NCI-H1694 treated with DMSO at 0.1 percent for 48 hours (cell line): ENCODE measurements at regions not wholly inside any gene's neighbourhood (a gene's known extent, or its start where the extent isn't known, plus 50 kb on each side); places are given as distances from the start of the nearest gene placed in this dataset.
"Not testable (repeated sequence)": the region's sequence is repeated elsewhere in the genome, so short reads cannot be mapped to it uniquely, and the experiment has no call there.

Experiments used
- DNase-seq: peaks from one replicate; lab custom pipeline; 2025; lab: John Stamatoyannopoulos, UW

DNA sequence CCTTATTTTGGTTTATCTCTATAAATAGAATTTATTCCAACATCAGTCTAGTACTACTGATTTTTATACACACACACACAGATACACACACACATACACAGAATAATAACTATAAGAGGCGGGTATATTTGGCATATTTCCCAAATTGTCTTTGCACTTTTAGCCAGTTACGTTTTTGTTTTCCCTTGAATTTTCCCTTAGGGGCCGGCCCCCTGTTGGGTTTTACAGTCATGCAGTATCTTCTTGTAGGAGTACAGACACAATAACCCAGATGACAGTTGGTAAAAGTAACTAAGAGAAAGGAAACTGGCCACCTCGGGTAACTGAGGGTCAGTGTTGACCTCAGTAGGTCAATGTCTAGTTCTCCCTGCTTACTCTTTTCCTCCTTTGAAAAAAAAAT, 50.9 kb downstream of the DISP1 start:
- DNase-seq, result no peak

DNA sequence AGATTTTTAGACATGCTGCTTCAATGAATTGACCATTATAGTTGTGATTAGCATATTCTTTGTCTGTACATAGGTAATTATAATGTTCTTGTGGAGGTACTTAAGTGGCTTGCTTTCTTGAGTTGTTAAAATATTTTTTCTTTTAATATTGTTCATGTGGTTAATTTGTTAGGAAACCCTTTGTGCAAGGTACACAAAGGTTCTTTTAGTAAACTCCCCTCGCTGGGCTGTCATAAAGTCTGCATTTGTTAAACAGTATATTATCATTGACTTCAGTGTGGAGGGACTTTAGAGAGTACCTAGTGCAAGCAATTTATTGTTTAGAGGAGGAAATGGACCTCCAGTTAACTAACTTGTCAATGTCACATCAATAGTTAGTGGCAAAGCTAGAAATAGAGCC, 52.5 kb downstream of the DISP1 start:
- DNase-seq, result no peak

DNA sequence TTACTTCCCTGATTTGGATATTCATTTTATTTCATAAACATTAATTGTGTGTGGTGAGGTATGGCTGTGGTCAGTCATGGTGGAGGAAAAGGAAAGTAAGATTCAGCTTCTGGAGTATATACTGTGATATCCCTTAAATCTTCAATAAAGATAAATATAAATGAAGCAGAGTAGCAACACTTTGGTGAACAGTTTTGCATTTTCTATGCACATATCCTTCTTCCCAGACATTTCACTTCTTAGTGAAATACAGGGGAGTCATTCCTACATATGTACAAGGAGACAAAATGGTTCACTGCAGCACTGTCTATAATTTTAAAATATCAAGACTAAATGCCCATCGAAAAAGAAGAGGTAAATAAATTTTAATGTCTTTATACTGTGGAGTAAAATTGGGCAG, 61.3 kb downstream of the DISP1 start:
- DNase-seq, result no peak

DNA sequence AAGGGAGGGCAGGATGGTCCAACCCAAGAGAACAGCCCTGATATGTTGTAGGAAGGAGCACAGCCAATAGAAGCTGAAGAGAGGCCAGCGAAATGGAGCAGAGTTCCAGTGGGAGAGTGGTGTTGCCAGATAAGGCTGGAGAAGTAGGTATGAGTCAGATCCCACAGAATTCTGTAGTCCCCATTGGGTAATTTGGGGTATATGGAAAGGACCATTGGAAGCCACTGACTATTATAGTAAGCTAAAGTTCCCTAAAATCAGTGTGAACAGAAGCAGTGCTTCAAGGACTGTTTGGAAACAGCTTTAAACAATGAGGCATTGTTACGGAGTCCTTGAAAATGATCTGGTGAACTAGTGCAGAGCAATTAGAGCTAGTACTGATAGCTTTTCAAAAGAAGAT, 63.0 kb downstream of the DISP1 start:
- no peak for DNase-seq

DNA sequence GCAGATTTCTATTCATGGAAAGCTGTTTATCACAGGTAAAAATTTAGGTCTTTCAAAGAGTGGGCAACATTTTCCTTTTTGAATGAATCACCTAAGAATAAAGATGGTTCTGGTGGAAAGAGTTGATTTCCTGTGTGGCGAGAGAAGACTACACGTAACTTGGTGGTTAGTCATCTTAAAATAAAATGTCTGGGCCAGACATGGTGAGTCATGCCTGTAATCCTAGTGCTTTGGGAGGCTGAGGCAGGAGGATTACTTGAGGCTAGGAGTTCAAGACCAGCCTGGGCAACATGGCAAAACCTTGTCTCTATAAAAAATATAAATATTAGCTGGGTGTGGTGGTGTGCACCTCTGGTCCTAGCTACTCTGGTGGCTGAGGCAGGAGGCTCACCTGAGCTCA, 65.7 kb downstream of the DISP1 start:
- no peak for DNase-seq

DNA sequence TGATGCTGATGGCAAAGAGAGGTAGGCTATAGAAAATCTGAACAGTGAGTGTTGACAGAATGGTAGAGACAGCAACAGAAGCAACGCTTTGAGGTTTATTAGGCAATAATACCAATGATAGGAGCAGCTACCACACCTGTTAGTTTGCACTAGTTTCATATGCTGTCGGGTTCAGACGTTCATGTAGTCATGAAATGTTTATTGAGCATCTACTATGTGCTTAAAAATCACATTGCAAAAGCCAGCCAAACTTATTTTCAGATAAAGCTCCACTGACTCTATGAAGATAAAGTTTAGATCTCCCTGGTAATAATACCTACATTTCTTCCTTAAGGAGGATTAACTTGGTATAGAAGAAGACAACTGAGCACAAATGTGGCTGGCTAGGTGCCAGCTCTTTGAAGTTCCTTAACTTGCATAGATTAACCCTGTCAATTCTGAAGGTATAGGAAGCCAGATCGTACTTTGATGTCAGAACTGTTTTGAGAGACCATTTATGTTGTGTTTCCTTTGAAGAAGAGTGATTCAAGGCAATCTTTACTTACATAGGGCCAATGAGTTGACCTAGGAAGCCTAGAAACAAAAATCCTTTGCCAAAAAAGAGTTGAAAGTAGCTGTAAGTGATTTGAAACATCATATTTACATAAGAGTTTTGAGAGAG, 71.5 kb downstream of the DISP1 start:
- DNase-seq, result no peak

DNA sequence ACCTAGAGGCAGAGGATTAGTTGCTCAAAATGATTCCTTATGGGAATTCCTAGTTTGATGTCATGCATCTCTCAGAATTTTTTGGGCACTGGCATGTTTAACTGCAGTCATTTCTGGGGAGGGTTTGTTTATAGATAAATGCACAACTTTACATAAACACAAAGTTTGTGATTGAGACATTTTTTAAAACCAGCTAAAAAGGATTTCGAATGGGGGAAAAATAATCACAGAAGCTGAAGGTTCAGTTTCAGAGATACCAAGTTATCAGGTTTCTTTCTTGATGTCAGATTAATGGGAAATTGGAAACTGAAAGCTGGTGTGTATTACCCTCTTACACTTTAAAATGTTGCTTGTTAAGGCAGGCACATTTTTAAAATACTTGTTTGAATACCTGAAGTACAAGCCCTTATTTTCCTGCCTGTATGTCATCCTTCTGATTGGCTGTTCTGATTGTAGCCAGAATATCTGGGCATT, 72.1 kb downstream of the DISP1 start:
- no peak for DNase-seq

DNA sequence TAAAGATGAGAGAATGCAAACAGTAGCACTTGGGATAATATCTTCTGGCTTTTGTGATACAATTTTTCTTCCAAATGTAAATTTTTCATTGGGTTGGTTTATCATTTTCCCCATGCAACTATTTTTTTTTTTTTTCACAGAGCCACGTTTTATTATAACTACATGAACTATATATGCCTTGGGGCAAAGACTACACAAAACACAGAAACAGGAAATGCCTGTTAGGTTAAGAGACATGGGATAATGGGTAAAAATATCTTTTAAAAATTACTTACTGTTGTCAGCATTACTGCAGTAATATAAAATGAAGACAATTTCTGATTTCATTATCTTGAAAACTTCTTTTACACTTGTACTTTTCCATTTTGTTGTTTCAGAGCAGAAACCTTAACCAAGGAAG, 74.6 kb downstream of the DISP1 start:
- DNase-seq, result no peak

DNA sequence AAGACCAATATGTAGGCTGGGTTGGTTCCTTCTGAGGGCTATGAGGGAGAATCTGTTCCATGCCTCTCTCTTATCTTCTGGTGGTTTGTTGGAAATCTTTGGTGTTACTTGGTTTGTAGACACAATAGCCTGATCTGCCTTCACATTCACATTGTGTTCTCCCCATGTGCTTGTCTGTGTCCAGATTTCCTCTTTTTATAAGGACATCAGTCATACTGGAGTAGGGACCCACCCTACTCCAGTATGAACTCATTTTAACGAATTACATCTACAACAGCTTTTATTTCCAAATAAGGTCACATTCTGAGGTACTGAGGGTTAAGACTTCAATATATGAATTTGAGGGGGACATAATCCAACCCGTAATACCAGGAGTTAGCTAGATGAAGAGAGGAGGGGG, 75.9 kb downstream of the DISP1 start:
- DNase-seq, result no peak

DNA sequence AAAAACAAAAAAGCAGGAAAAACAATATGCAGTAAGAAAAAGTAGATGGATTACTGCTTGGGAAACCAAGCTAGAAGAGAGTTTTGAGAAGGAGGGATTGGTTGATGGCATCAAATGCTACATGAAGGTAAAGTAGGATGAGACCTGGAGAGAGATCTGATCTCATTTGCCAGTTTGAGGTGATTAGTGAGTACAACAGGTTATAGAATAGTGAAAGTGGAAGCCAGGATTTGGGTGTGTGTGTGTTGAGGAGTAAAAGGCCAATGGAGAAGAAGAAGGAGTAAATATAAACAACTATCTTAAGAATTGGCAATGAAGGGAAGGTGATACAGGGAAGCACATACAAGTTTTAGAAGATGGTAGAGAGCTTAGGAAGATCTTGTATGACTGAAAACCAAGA, 76.7 kb downstream of the DISP1 start:
- no peak for DNase-seq

DNA sequence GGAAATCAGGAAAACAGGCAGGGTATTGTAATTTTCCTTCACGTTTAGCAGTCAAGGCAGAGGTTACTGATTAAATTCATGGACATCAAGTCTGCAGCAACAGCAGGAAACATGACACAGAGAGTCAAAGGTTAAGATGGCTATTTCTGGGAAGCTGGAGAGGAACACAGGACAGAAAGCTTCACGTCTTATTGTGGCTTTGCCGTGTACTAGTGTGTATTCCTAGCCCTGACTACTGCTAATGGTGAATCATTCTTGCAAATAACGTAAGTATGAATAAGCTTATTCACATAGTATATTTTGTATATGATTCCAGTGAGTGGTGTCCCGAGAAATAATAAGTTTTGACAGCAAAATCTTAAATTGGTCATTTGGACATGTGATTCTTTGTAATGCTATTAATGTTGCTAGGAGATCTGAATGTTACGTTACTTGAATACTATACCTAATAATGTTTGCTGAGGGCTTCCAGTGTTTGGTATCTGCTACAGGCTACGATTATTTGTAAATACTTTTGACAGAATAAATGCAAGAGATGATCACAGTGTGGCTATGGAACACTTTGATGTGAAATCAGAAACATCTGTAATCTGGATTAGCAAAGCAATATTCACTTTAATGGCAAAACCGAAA, 77.4 kb downstream of the DISP1 start:
- DNase-seq, result no peak

DNA sequence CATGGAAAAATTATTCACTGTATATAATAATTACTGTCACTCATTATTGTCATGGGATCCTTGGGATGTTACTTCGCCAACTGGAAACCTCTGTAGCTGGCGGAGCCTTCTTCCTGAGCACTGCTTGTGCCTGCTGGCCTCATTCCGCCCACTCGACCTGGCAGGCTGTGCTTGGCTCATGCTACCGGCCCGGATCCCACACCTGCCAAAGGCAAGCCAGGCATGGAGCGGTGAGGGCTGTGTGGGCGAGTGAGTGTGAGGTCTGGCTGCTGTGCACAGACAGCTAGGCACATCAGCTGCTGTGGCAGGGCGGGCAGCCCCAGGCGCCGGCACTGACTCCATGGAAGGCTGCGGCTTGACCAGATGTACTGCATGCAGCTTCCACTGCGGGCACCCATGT, 78.4 kb downstream of the DISP1 start:
- no peak for DNase-seq

DNA sequence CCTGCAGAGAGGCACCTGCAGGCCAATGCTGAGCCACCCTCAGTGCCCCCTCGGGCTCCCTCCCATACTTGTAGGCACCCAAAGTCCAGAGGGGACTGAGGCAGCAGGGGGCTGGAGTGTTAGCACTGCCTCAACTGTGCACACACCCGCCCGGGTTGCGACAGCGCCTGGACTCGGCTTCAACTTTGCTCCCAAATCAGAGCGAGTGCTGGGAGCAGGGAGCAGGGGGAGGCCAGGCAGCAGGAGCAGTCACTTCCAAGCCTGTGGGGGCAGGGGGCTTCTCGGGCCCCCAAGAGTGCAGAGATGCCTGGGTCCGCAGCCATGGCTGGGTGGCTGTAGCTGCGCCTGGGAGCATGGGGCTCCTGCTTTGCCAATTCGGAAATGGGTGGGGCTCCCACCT, 79.5 kb downstream of the DISP1 start:
- no peak for DNase-seq

DNA sequence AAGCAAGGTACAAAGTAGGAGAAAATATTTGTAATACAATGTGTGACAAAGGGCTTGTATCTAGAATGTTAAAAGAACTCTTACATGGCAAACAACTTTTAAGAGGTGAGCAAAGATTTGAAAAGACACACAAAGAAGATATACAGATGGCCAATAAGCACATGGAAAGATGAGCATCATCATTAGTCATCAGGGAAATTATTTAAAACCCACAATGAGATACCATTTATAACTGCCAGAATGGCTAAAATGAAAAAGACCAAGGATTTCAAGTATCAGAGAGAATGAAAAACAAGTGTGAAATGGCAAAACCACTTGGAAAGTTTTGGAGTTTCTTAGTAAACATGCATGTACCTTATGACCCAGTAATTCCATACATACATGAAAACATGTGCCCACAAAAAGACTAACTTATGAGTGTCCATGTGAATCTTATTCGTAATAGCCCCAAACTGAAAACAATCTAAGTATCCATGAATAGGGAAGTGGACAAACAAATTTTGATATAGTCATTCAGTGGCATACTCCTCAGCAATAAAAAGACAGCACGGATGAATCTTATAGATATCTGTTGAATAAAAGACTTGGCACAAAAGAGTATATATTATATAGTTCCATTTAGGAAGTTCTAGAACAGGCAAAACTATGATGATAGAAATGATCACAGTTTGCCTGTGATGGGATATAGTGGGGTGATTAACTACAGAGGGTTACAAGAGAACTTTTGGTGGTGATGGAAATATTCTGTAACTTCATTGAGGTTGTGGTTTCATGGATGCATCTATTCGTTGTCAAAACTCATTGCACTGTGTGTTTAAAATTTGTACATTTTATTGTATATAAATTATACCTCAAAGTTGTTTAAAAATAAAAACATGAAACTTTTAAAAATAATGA, 82.0 kb downstream of the DISP1 start:
- DNase-seq, result no peak

DNA sequence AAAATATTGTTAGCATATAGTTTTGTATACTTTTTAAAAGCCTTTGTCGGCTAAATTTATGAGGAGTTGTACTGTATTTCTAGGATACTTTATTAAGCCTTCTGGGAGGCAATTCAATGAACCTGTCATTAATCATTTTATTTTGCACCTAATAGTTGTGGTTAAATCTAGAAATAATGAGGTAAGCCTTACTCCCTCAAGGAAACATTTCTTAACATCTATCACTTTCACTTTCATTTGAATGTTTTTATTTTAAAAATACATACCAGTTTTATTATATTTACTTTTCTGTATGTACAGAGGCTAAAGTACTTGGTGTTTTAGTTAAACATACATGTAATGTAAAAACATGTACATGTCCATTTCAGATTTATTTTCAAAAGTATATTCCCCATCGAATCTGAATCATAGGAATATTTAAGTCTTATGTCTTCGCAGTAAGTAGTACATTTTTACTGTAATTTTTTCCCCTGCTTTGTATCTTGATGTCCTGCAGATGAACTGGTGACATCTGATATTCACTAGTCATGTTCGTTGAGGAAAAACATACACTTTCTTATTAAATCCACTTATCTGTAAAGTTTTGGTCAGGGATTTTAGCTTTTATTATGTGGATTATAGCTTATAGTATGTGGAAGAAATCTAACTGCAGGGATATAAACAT, 82.8 kb downstream of the DISP1 start:
- no peak for DNase-seq

DNA sequence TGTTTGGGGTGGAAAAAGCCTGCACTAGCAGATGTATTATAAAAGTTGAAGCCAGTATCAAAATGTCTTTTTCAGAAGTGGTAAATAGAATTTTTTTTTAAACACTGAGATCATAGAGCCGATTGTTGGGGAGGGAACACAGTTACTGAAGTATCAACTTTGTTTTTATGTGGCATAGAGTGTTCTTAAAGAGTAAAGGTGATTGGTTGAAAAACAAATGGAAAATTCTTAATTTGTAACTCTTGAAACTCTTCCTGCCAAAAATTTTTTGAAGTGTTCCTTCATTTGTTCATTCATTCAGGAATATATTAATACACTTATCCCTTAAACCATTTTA, 83.3 kb downstream of the DISP1 start:
- no peak for DNase-seq

DNA sequence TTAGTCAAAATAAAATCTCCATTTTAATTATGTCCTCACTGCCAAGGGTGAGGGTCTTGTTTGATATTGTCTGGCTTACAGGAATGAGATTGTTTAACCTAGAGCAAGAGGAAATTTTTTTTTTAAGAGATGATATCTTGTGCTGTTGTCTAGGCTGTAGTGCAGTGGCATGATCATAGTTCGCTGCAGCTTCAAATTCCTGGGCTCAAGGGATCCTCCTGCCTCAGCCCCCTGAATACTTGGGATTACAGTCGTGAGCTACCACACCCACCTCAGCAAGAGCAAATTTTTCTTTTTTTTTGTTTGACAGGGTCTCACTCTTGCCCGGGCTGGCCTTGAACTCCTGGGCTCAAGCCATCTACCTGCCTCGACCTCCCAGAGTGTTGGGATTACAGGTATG, 84.6 kb downstream of the DISP1 start:
- DNase-seq, result no peak

DNA sequence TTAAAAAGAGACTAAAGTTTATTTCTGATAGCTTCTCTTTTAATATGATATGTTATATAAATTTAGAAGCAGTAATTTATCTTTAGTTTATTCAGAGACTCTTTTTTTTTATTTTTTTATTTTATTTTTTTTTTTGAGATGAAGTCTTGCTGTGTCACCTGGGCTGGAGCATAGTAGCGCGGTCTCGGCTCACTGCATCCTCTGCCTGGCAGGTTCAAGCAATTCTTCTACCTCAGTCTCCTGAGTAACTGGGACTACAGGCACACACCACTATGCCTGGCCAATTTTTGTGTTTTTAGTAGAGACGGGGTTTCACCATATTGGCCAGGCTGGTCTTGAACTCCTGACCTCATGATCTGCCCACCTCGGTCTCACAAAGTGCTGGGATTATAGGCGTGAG, 89.6 kb downstream of the DISP1 start:
- no peak for DNase-seq

DNA sequence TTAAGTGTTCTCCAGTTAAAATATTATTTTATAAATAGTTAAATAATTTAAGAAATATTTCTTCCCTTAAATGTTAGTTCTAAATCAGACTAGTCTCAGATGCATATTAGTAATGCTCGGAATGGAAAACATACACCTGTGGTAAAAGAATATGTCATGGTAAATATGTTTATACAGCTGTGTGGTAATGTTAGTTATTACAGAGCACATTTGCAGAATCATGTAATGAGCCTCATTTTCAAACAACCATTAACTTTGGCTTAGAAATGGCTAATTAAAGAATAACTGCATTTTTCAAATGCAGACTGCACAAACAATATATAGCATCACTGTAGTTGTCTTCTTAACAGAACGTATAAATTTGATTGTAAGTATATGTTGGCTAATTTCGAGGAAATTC, 90.3 kb downstream of the DISP1 start:
- no peak for DNase-seq

DNA sequence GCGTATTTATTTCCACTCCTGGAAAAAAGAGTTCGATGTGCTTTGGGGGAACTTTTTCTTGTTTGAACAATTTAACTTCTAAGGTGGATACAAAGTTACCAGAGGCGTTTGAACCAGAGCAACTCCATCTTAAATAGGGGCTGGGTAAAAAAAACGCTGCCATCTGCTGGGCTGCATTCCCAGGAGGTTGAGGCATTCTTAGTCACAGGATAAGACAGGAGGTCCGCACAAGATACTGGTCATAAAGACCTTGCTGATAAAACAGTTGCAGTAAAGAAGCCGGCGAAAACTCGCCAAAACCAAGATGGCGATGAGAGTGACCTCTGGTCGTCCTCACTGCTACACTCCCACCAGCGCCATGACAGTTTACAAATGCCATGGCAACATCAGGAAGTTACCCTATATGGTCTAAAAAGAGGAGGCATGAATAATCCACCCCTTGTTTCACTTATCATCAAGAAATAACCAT, 91.5 kb downstream of the DISP1 start:
- DNase-seq, result not testable (repeated sequence)

DNA sequence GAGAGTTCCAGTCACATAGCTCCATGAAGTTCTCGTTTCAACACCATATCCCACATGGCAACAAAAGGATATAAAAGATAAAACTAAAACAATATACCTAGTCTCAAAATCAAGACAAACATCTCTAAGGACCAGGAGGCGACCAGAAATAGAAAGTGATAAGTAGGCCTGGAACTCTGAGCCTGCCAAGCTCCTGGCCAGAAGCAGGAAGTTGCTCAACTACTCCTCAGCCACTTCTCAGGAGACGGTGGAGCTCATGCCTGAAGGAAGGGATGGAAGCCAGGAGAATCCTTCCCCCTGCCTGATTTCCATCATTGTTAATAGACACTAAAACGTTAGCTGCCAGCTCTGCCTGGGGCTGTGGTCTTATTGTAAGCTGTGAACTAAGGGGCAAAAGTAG, 94.7 kb downstream of the DISP1 start:
- DNase-seq, result no peak

DNA sequence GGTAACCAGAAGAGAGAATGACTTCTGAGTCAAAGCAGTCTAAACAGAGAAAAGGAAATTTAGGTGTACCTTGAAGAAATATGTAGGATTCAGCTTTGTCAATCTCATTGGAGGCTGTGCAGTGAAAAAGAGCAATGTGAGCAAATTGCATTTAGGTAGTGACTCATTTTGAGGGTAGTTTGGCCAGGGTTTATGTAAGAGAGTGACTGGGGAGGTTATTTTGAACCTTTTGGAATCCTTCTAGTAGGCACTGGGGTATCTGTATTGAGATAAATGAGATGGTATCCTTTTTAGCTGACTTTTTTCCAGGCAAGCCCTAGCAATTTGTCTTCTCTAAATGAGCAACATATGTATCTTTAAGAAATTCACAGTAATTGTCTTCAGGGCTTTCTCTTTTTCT, 95.9 kb downstream of the DISP1 start:
- DNase-seq, result no peak

DNA sequence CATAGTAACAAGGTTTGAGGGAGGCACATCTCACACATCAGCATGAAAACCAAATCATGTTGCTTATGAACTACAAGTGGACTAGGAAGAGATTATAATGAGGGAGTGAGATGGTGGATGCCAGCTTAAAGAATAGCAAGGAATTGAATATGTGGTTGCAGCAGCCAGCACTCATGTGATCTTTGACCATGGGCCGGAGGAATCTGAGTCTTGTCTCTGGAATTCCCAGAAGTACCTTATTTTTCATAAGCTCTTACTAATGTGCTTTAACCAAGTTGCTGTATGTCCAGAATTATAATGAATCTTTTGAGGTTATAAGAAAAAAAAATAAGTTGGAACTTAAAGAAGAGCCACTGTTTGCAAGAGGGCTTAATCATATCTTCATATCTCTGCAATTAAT, 97.0 kb downstream of the DISP1 start:
- no peak for DNase-seq
